ENCODE measurements at regions not wholly inside any gene's neighbourhood (a gene's known extent, or its start where the extent isn't known, plus 50 kb on each side); places are given as distances from the start of the nearest gene placed in this dataset.

GRCh38 chr10:8638088-8638672, 583.7 kb downstream of the GATA3 start:
- Histone ChIP-seq H3K4me3 (ENCODE audit: low read length) (no peak overlapping the region), H3K27me3 (ENCODE audit: control insufficient read depth, insufficient read depth, low read length) (no peaks in the 10 kb centered on the region), H3K36me3 (ENCODE audit: control insufficient read depth, insufficient read depth, low read length) (no peaks in the 10 kb centered on the region), H3K27ac (ENCODE audit: low read length) (no peak overlapping the region), H3K4me1 (ENCODE audit: control insufficient read depth, insufficient read depth, low read length) (no peaks in the 10 kb centered on the region), H3K9me3 (ENCODE audit: control insufficient read depth, insufficient read depth, low read length) (no peaks in the 10 kb centered on the region)
- no CpG with 5 or more reads among the region's 4 CpGs for WGBS (ENCODE audit: insufficient coverage, insufficient read length)
- no peak for DNase-seq (ENCODE audit: low read depth, low spot score)

- WGBS (ENCODE audit: insufficient coverage, insufficient read length): no CpG with 5 or more reads among the region's 6 CpGs
- no peaks in the 10 kb centered on the region for H3K9me3 ChIP-seq (ENCODE audit: control insufficient read depth, insufficient read depth, low read length)
These were observed 585.1 kb downstream of the GATA3 start for GRCh38 chr10:8639486-8640185.

GRCh38 chr10:8640301-8640700, 585.8 kb downstream of the GATA3 start:
- H3K4me1 ChIP-seq (ENCODE audit: control insufficient read depth, insufficient read depth, low read length): no peaks in the 10 kb centered on the region
- no peak for DNase-seq (ENCODE audit: low read depth, low spot score)
- H3K9me3 ChIP-seq (ENCODE audit: control insufficient read depth, insufficient read depth, low read length): no peaks in the 10 kb centered on the region
- no peak overlapping the region for H3K27ac ChIP-seq (ENCODE audit: low read length)
- H3K36me3 ChIP-seq (ENCODE audit: control insufficient read depth, insufficient read depth, low read length): no peaks in the 10 kb centered on the region
- H3K4me3 ChIP-seq (ENCODE audit: low read length): no peak overlapping the region
- no peaks in the 10 kb centered on the region for H3K27me3 ChIP-seq (ENCODE audit: control insufficient read depth, insufficient read depth, low read length)
- WGBS (ENCODE audit: insufficient coverage, insufficient read length): no CpG with 5 or more reads among the region's 3 CpGs

More at GRCh38 chr10:8639486-8640185, 585.1 kb downstream of the GATA3 start:
- no peaks in the 10 kb centered on the region for H3K27me3 ChIP-seq (ENCODE audit: control insufficient read depth, insufficient read depth, low read length)
- no peaks in the 10 kb centered on the region for H3K4me1 ChIP-seq (ENCODE audit: control insufficient read depth, insufficient read depth, low read length)
- no peaks in the 10 kb centered on the region for H3K36me3 ChIP-seq (ENCODE audit: control insufficient read depth, insufficient read depth, low read length)
- no peak for DNase-seq (ENCODE audit: low read depth, low spot score)
- H3K4me3 ChIP-seq (ENCODE audit: low read length): no peak overlapping the region
- H3K27ac ChIP-seq (ENCODE audit: low read length): no peak overlapping the region

DNA sequence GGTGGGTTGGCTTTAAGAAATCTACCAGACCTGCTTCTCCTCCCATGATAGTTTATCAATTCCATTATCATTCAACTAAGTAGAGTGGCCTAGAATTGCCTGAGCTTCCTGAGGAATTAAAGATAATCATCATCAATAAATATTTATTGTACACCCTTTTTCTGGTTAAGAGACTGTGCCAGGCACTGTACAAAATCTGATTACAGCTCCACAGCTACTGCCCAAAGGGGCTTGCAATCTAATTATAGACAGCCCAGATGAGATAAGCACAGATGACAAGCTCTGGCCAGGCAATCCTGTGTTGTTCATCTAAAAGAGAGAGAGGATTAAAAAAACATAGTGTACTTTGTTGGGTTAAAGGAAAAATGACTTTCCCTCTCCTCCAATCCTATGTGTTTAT, 586.4 kb downstream of the GATA3 start:
- Histone ChIP-seq H3K27me3 (ENCODE audit: control insufficient read depth, insufficient read depth, low read length) (no peaks in the 10 kb centered on the region), H3K27ac (ENCODE audit: low read length) (no peak overlapping the region), H3K4me1 (ENCODE audit: control insufficient read depth, insufficient read depth, low read length) (no peaks in the 10 kb centered on the region), H3K9me3 (ENCODE audit: control insufficient read depth, insufficient read depth, low read length) (no peaks in the 10 kb centered on the region), H3K36me3 (ENCODE audit: control insufficient read depth, insufficient read depth, low read length) (no peaks in the 10 kb centered on the region), H3K4me3 (ENCODE audit: low read length) (no peak overlapping the region)
- no peak for DNase-seq (ENCODE audit: low read depth, low spot score)

DNA sequence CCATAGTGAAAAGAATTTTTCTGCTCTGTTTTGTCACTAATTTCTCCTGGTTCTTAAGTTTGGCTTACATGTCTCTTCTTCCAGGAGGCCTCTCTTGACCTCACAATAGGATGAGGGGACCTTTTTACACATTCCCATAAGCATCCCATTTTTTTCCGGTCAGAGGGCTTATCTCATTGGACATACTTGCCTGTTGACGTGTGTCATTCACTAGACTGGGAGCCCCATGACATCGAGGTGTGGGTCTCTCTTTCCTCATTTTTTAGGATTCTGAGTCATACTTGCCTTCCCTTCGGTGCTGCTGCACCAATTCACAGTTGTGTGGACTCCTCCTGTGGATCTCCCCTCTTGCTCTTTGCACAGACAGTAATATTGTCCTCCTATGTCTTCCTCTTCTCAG, 601.8 kb downstream of the GATA3 start:
- WGBS (ENCODE audit: insufficient coverage, insufficient read length): no CpG with 5 or more reads among the region's 4 CpGs
- no peak overlapping the region for H3K27ac ChIP-seq (ENCODE audit: low read length)
- H3K4me1 ChIP-seq (ENCODE audit: control insufficient read depth, insufficient read depth, low read length): no peaks in the 10 kb centered on the region
- no peaks in the 10 kb centered on the region for H3K9me3 ChIP-seq (ENCODE audit: control insufficient read depth, insufficient read depth, low read length)
- no peak for DNase-seq (ENCODE audit: low read depth, low spot score)
- no peaks in the 10 kb centered on the region for H3K36me3 ChIP-seq (ENCODE audit: control insufficient read depth, insufficient read depth, low read length)
- no peaks in the 10 kb centered on the region for H3K27me3 ChIP-seq (ENCODE audit: control insufficient read depth, insufficient read depth, low read length)
- no peak overlapping the region for H3K4me3 ChIP-seq (ENCODE audit: low read length)

GRCh38 chr10:8659982-8660381, 605.5 kb downstream of the GATA3 start:
- no peaks in the 10 kb centered on the region for H3K36me3 ChIP-seq (ENCODE audit: control insufficient read depth, insufficient read depth, low read length)
- WGBS (ENCODE audit: insufficient coverage, insufficient read length): no CpG with 5 or more reads among the region's 2 CpGs
- no peak overlapping the region for H3K27ac ChIP-seq (ENCODE audit: low read length)
- H3K27me3 ChIP-seq (ENCODE audit: control insufficient read depth, insufficient read depth, low read length): no peaks in the 10 kb centered on the region
- no peaks in the 10 kb centered on the region for H3K9me3 ChIP-seq (ENCODE audit: control insufficient read depth, insufficient read depth, low read length)
- no peak overlapping the region for H3K4me3 ChIP-seq (ENCODE audit: low read length)
- DNase-seq (ENCODE audit: low read depth, low spot score): no peak
- no peaks in the 10 kb centered on the region for H3K4me1 ChIP-seq (ENCODE audit: control insufficient read depth, insufficient read depth, low read length)

GRCh38 chr10:8661886-8662285, 607.4 kb downstream of the GATA3 start:
- DNase-seq (ENCODE audit: low read depth, low spot score): no peak
- no CpG with 5 or more reads among the region's 3 CpGs for WGBS (ENCODE audit: insufficient coverage, insufficient read length)
- Histone ChIP-seq H3K27ac (ENCODE audit: low read length) (no peak overlapping the region), H3K36me3 (ENCODE audit: control insufficient read depth, insufficient read depth, low read length) (no peaks in the 10 kb centered on the region), H3K9me3 (ENCODE audit: control insufficient read depth, insufficient read depth, low read length) (no peaks in the 10 kb centered on the region), H3K4me1 (ENCODE audit: control insufficient read depth, insufficient read depth, low read length) (no peaks in the 10 kb centered on the region), H3K27me3 (ENCODE audit: control insufficient read depth, insufficient read depth, low read length) (no peaks in the 10 kb centered on the region), H3K4me3 (ENCODE audit: low read length) (no peak overlapping the region)

DNA sequence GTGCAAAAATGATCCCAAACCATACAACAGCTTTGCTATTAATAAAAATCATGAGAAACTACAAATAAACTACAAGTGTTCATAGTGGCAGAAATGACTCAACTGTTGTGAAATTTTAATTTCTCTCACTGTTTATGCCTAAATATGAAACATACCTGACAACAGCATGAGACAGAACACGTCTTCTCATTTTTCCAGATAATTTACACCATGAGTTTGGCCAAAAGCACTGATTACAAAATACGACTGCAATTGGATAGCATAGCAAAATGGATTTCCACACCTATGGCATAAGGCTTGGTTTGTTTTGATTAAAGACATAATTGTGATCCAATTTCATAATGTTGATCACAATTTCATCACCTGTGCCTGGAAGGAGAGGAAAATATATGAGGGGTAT, 608.6 kb downstream of the GATA3 start:
- no peak overlapping the region for H3K4me3 ChIP-seq (ENCODE audit: low read length)
- no CpG with 5 or more reads among the region's 2 CpGs for WGBS (ENCODE audit: insufficient coverage, insufficient read length)
- H3K36me3 ChIP-seq (ENCODE audit: control insufficient read depth, insufficient read depth, low read length): no peaks in the 10 kb centered on the region
- no peak for DNase-seq (ENCODE audit: low read depth, low spot score)
- H3K27me3 ChIP-seq (ENCODE audit: control insufficient read depth, insufficient read depth, low read length): no peaks in the 10 kb centered on the region
- H3K9me3 ChIP-seq (ENCODE audit: control insufficient read depth, insufficient read depth, low read length): no peaks in the 10 kb centered on the region
- H3K4me1 ChIP-seq (ENCODE audit: control insufficient read depth, insufficient read depth, low read length): no peaks in the 10 kb centered on the region
- no peak overlapping the region for H3K27ac ChIP-seq (ENCODE audit: low read length)

DNA sequence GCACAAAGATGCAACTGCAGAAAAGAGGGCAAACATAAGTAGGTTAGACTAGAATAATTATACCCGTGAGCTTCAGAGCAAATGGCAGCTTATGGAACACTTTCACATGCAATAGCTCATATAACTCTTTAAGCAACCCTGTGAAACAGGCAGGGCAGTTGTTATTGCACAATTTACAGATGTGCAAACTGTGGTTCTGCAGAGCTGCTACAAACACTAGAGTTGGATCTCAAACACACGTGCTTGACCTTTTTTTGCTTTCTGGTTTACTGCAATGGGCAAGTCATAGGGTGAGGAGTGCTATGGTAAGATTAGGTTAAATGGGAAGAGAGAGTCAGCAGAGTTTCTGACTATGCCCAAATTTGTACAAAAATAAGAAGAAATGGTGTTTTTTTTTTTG, 610.8 kb downstream of the GATA3 start:
- Histone ChIP-seq H3K27me3 (ENCODE audit: control insufficient read depth, insufficient read depth, low read length) (no peaks in the 10 kb centered on the region), H3K27ac (ENCODE audit: low read length) (no peak overlapping the region), H3K9me3 (ENCODE audit: control insufficient read depth, insufficient read depth, low read length) (no peaks in the 10 kb centered on the region), H3K36me3 (ENCODE audit: control insufficient read depth, insufficient read depth, low read length) (no peaks in the 10 kb centered on the region), H3K4me1 (ENCODE audit: control insufficient read depth, insufficient read depth, low read length) (no peaks in the 10 kb centered on the region), H3K4me3 (ENCODE audit: low read length) (no peak overlapping the region)
- WGBS (ENCODE audit: insufficient coverage, insufficient read length): no CpG with 5 or more reads among the region's 2 CpGs
- no peak for DNase-seq (ENCODE audit: low read depth, low spot score)

- no CpG with 5 or more reads among the region's 2 CpGs for WGBS (ENCODE audit: insufficient coverage, insufficient read length)
- Histone ChIP-seq H3K36me3 (ENCODE audit: control insufficient read depth, insufficient read depth, low read length) (no peaks in the 10 kb centered on the region), H3K9me3 (ENCODE audit: control insufficient read depth, insufficient read depth, low read length) (no peaks in the 10 kb centered on the region), H3K4me3 (ENCODE audit: low read length) (no peak overlapping the region), H3K27ac (ENCODE audit: low read length) (no peak overlapping the region), H3K27me3 (ENCODE audit: control insufficient read depth, insufficient read depth, low read length) (no peaks in the 10 kb centered on the region), H3K4me1 (ENCODE audit: control insufficient read depth, insufficient read depth, low read length) (no peaks in the 10 kb centered on the region)
- DNase-seq (ENCODE audit: low read depth, low spot score): no peak
These were observed 616.0 kb downstream of the GATA3 start for GRCh38 chr10:8670461-8670860.

DNA sequence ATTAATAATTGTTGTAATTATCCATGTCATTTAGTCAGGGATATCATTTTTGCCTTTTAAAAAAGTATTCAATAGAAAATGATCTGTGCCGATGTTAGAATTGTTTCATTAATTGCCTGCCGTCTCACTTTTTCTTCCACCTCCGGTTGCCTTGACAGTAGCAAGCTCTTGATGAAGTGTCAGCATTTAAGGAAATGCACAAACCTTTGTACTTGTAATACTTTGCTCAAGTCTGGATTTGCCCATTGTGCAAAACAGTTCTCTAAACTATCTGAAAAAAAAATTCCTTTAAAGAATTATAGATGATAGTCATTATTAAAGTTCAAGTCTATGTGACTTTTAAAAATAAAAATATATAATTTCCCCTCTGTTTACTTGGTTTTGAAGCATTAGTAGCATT, 619.7 kb downstream of the GATA3 start:
- Histone ChIP-seq H3K27me3 (ENCODE audit: control insufficient read depth, insufficient read depth, low read length) (no peaks in the 10 kb centered on the region), H3K36me3 (ENCODE audit: control insufficient read depth, insufficient read depth, low read length) (no peaks in the 10 kb centered on the region), H3K9me3 (ENCODE audit: control insufficient read depth, insufficient read depth, low read length) (no peaks in the 10 kb centered on the region), H3K27ac (ENCODE audit: low read length) (no peak overlapping the region), H3K4me1 (ENCODE audit: control insufficient read depth, insufficient read depth, low read length) (no peaks in the 10 kb centered on the region), H3K4me3 (ENCODE audit: low read length) (no peak overlapping the region)
- no CpG with 5 or more reads among the region's 3 CpGs for WGBS (ENCODE audit: insufficient coverage, insufficient read length)
- DNase-seq (ENCODE audit: low read depth, low spot score): no peak

All from iPS DF 6.9 (cell line).